ENCODE measurements at regions not wholly inside any gene's neighbourhood (a gene's known extent, or its start where the extent isn't known, plus 50 kb on each side); places are given as distances from the start of the nearest gene placed in this dataset.

- TF ChIP-seq CTCF (IDR thresholded peaks at IDR 0.05) = no peak
- no peak for TF ChIP-seq ZFX (IDR thresholded peaks at IDR 0.05; ENCODE audit: borderline replicate concordance)
Observed at GRCh38 chr5:89706731-89707130, 702.8 kb downstream of the CETN3 start.
